ENCODE measurements at regions not wholly inside any gene's neighbourhood (a gene's known extent, or its start where the extent isn't known, plus 50 kb on each side); places are given as distances from the start of the nearest gene placed in this dataset.

DNA sequence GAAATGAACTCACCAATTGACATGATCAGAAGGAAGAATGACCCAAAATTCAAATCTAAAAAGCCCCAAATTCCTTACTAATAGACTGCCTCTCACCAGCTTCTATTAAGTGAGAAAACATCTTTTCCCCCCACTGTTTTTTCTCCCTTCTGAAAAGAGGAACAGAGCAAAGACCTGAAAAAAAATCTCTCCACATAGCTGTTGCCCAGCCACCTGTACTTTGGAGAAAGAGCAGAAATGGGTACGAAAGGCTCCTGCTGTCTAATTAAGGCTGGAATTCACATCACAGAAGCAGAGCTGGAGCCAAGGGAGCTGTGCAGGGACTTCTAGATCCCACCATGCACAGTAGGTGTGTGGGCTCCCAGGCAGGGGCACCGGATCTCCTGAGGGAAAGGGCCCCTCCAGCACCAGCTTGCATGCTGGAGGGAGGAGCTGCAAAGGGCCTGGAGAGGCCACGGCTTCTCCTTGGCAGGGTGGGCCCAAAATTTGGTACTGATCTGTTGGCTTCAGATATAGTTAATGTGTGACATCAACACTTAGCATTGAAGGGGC, 73.2 kb upstream of the DUSP22 start:
- no peaks in the 10 kb centered on the region for H3K9me3 ChIP-seq (ENCODE audit: low read length)
- no peak overlapping the region for H3K4me2 ChIP-seq (ENCODE audit: low read length)
- TF ChIP-seq, protein P1, sequence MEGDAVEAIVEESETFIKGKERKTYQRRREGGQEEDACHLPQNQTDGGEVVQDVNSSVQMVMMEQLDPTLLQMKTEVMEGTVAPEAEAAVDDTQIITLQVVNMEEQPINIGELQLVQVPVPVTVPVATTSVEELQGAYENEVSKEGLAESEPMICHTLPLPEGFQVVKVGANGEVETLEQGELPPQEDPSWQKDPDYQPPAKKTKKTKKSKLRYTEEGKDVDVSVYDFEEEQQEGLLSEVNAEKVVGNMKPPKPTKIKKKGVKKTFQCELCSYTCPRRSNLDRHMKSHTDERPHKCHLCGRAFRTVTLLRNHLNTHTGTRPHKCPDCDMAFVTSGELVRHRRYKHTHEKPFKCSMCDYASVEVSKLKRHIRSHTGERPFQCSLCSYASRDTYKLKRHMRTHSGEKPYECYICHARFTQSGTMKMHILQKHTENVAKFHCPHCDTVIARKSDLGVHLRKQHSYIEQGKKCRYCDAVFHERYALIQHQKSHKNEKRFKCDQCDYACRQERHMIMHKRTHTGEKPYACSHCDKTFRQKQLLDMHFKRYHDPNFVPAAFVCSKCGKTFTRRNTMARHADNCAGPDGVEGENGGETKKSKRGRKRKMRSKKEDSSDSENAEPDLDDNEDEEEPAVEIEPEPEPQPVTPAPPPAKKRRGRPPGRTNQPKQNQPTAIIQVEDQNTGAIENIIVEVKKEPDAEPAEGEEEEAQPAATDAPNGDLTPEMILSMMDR (conservative IDR thresholded peaks at IDR 0.05; ENCODE audit: low read depth, low read length) = no peak
- TF ChIP-seq EZH2 (IDR thresholded peaks at IDR 0.05; ENCODE audit: low read length, unreplicated experiment) (no peak), EZH2phosphoT487 (IDR thresholded peaks at IDR 0.05; ENCODE audit: borderline replicate concordance, low read length) (no peak)
- BruUV-seq (replicated peaks) = no TSS peak
- H3K36me3 ChIP-seq (ENCODE audit: low read depth, low read length) = no peaks in the 10 kb centered on the region
- H3K27ac ChIP-seq (ENCODE audit: low read length) = no peak overlapping the region
- no peak overlapping the region for H2AFZ ChIP-seq (ENCODE audit: low read length)
- H3K9ac ChIP-seq (ENCODE audit: low read length) = no peak overlapping the region
- no peak overlapping the region for H3K4me3 ChIP-seq (ENCODE audit: low read length)
- H3K27me3 ChIP-seq (ENCODE audit: low read length) = no peaks in the 10 kb centered on the region
- no peaks in the 10 kb centered on the region for H3F3A ChIP-seq (ENCODE audit: low read length, unreplicated experiment)
- POLR2A ChIA-PET (ENCODE audit: unreplicated experiment) = no interaction called here
- H3K9me2 ChIP-seq (replicated peaks; ENCODE audit: low read length) = no peaks in the 10 kb centered on the region
- ATAC-seq (no peak), DNase-seq (no peak)
- CTCF ChIA-PET = no interaction called here
- H3K79me2 ChIP-seq (ENCODE audit: low read length) = no peaks in the 10 kb centered on the region
- peaks cover 57% of the 10 kb centered on the region for H3K4me1 ChIP-seq (ENCODE audit: insufficient read depth, low read length)
- no peaks in the 10 kb centered on the region for H4K20me1 ChIP-seq (ENCODE audit: low read length)
- intact Hi-C loops (cut with micrococcal nuclease) = no loop called here

DNA sequence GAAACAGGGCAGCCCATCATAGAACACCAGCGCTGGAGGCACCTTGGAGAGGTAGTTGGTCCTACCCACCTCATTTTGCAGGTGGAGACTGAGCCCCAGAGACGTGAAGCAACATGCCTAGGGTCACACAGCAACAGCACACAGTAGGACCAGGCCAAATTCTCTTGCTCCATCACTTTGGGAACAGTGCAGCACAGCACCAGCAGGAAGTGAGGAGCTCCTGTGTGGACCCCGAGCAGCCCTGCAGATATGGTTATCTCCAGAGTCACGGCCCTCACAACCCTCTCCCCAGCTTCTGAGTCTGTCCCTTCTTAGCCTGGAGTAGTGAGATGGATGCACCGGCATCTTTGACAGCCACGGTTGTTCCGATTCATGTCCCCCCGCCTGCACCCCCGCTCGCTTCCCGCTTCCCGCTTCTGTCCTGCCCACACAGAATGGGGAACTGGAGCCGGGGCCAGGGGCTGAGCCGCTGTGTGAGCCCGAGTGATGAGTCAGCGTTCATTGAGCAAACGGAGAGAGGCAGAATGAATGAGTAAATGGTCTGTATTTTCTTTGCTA, 72.6 kb upstream of the DUSP22 start:
- H2AFZ ChIP-seq (ENCODE audit: low read length) = peak overlapping the region; percentile 28; the same call in 1 of the 2 replicates
- no TSS peak for BruUV-seq (replicated peaks)
- CTCF ChIA-PET = no interaction called here
- no peaks in the 10 kb centered on the region for H3K9me2 ChIP-seq (replicated peaks; ENCODE audit: low read length)
- DNase-seq (peak; percentile 70), ATAC-seq (peak; percentile 37)
- H3K4me2 ChIP-seq (ENCODE audit: low read length) = peak overlapping the region; percentile 55
- POLR2A ChIA-PET (ENCODE audit: unreplicated experiment) = no interaction called here
- no peak overlapping the region for H3K9ac ChIP-seq (ENCODE audit: low read length)
- no peak overlapping the region for H3K27ac ChIP-seq (ENCODE audit: low read length)
- no peaks in the 10 kb centered on the region for H3K36me3 ChIP-seq (ENCODE audit: low read depth, low read length)
- no peaks in the 10 kb centered on the region for H3K9me3 ChIP-seq (ENCODE audit: low read length)
- no peaks in the 10 kb centered on the region for H4K20me1 ChIP-seq (ENCODE audit: low read length)
- intact Hi-C loops (cut with micrococcal nuclease) = no loop called here
- H3K27me3 ChIP-seq (ENCODE audit: low read length) = no peaks in the 10 kb centered on the region
- TF ChIP-seq EZH2 (IDR thresholded peaks at IDR 0.05; ENCODE audit: low read length, unreplicated experiment) (no peak), EZH2phosphoT487 (IDR thresholded peaks at IDR 0.05; ENCODE audit: borderline replicate concordance, low read length) (no peak)
- TF ChIP-seq, protein P1 (conservative IDR thresholded peaks at IDR 0.05; ENCODE audit: low read depth, low read length) = no peak
- peaks cover 63% of the 10 kb centered on the region for H3K4me1 ChIP-seq (ENCODE audit: insufficient read depth, low read length)
- H3K4me3 ChIP-seq (ENCODE audit: low read length) = no peak overlapping the region; the same call in 1 of the 2 replicates
- H3K79me2 ChIP-seq (ENCODE audit: low read length) = no peaks in the 10 kb centered on the region
- H3F3A ChIP-seq (ENCODE audit: low read length, unreplicated experiment) = no peaks in the 10 kb centered on the region

DNA sequence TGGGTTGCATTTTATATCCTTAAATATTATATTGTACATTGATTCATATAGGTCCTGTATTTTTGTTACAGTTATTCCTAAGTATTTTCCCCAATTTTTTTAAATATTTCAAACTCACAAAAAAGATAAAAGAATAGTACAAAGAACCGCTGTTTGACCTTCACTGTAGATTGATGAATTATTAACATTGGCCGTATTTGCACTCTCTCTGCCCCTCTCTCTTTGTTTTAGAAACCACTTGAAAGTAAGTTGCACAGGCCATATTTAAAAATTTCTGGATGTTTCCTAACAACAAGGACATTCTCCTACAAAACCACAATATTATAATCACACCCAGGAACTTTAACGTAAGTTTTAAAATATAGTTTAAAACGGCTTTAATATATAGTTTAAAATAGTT, 72.0 kb upstream of the DUSP22 start:
- Histone ChIP-seq H2AFZ (ENCODE audit: low read length) (no peak overlapping the region), H3K4me3 (ENCODE audit: low read length) (no peak overlapping the region), H3K27me3 (ENCODE audit: low read length) (no peaks in the 10 kb centered on the region), H4K20me1 (ENCODE audit: low read length) (no peaks in the 10 kb centered on the region), H3K9me3 (ENCODE audit: low read length) (no peaks in the 10 kb centered on the region), H3K9ac (ENCODE audit: low read length) (no peak overlapping the region), H3K4me2 (ENCODE audit: low read length) (peak overlapping the region; percentile 55), H3K36me3 (ENCODE audit: low read depth, low read length) (no peaks in the 10 kb centered on the region), H3K79me2 (ENCODE audit: low read length) (no peaks in the 10 kb centered on the region), H3K9me2 (replicated peaks; ENCODE audit: low read length) (no peaks in the 10 kb centered on the region), H3K27ac (ENCODE audit: low read length) (no peak overlapping the region), H3K4me1 (ENCODE audit: insufficient read depth, low read length) (peaks cover 63% of the 10 kb centered on the region), H3F3A (ENCODE audit: low read length, unreplicated experiment) (no peaks in the 10 kb centered on the region)
- BruUV-seq (replicated peaks) = no TSS peak
- DNase-seq (no peak), ATAC-seq (no peak)
- TF ChIP-seq, protein P1 (conservative IDR thresholded peaks at IDR 0.05; ENCODE audit: low read depth, low read length) = no peak
- TF ChIP-seq EZH2phosphoT487 (IDR thresholded peaks at IDR 0.05; ENCODE audit: borderline replicate concordance, low read length) (no peak), EZH2 (IDR thresholded peaks at IDR 0.05; ENCODE audit: low read length, unreplicated experiment) (no peak)
- POLR2A ChIA-PET (ENCODE audit: unreplicated experiment) = no interaction called here
- intact Hi-C loops (cut with micrococcal nuclease) = no loop called here
- CTCF ChIA-PET = no interaction called here
